OCI-LY1 (cell line): ENCODE measurements at regions not wholly inside any gene's neighbourhood (a gene's known extent, or its start where the extent isn't known, plus 50 kb on each side); places are given as distances from the start of the nearest gene placed in this dataset.

Experiments
- H2AFZ ChIP-seq: fragments of 200-600 bp; sonication (generic), shearing (Covaris generic); 2 replicates; pipeline ENCODE4 v1.6.0; 2014; ENCODE audit warnings: antibody characterized with exemption, mild to moderate bottlenecking, low read length
- H3F3A ChIP-seq: fragments of 200-600 bp; sonication (generic), shearing (Covaris generic); 2 replicates; pipeline ENCODE4 v1.6.0; 2014; ENCODE audit warnings: mild to moderate bottlenecking, antibody characterized with exemption, low read length, moderate library complexity; ENCODE audit not compliant: insufficient read depth
- H3K27ac ChIP-seq: fragments of 200-600 bp; sonication (generic); 2 replicates; pipeline ENCODE4 v1.5.1; 2014; ENCODE audit warnings: low read length, mixed run types, mild to moderate bottlenecking, low read depth; ENCODE audit not compliant: poor library complexity, severe bottlenecking
- H3K27me3 ChIP-seq: fragments of 200-600 bp; sonication (generic); 2 replicates; pipeline ENCODE4 v1.6.0; 2014; ENCODE audit warnings: antibody characterized with exemption, mild to moderate bottlenecking, low read length, moderate library complexity; ENCODE audit not compliant: insufficient read depth
- H3K36me3 ChIP-seq: fragments of 200-600 bp; sonication (generic); 2 replicates; pipeline ENCODE4 v1.6.1; 2014; ENCODE audit warnings: mild to moderate bottlenecking, antibody characterized with exemption, low read length, moderate library complexity, mixed read lengths; ENCODE audit not compliant: insufficient read depth
- H3K4me1 ChIP-seq: fragments of 200-600 bp; sonication (generic); 2 replicates; pipeline ENCODE4 v1.5.1; 2014; ENCODE audit warnings: mild to moderate bottlenecking, low read length, moderate library complexity; ENCODE audit not compliant: insufficient read depth, severe bottlenecking
- H3K4me2 ChIP-seq: fragments of 200-600 bp; sonication (generic), shearing (Covaris generic); 2 replicates; pipeline ENCODE4 v1.6.1; 2014; ENCODE audit warnings: low read length
- H3K4me3 ChIP-seq: fragments of 200-600 bp; sonication (generic); 2 replicates; pipeline ENCODE4 v1.5.1; 2014; ENCODE audit warnings: low read length, low read depth, mild to moderate bottlenecking, mixed read lengths; ENCODE audit not compliant: poor library complexity, severe bottlenecking
- H3K79me2 ChIP-seq: fragments of 200-600 bp; shearing (Covaris generic); 2 replicates; pipeline ENCODE4 v1.6.1; 2016; ENCODE audit warnings: mixed run types, low read length, mixed read lengths; ENCODE audit not compliant: insufficient read depth
- H3K9ac ChIP-seq: fragments of 200-600 bp; sonication (generic), shearing (Covaris generic); 2 replicates; pipeline ENCODE4 v1.6.1; 2014; ENCODE audit warnings: mild to moderate bottlenecking, low read length, mixed read lengths
- H3K9me2 ChIP-seq: fragments of 200-600 bp; sonication (generic), shearing (Covaris generic); 2 replicates; pipeline ENCODE4 v1.6.1; 2014; ENCODE audit warnings: low read depth, mild to moderate bottlenecking, low read length, mixed read lengths
- H3K9me3 ChIP-seq: fragments of 200-600 bp; shearing (Covaris generic); 2 replicates; pipeline ENCODE4 v1.6.1; 2014; ENCODE audit warnings: low read length, mixed read lengths
- H4K20me1 ChIP-seq: fragments of 200-600 bp; sonication (generic), shearing (Covaris generic); 2 replicates; pipeline ENCODE4 v1.6.0; 2016; ENCODE audit warnings: mild to moderate bottlenecking, low read length; ENCODE audit not compliant: insufficient read depth
- EZH2 ChIP-seq: fragments of 200-600 bp; sonication (generic), shearing (Covaris generic); IDR thresholded peaks from 2 replicates; pipeline ENCODE4 v1.8.0; 2017; ENCODE audit warnings: borderline replicate concordance, mixed run types, mild to moderate bottlenecking, antibody characterized with exemption, low read length, moderate library complexity, mixed read lengths
- TF ChIP-seq, protein P1 (sequence below): fragments of 200-600 bp; sonication (generic), shearing (Covaris generic); IDR thresholded peaks from 2 replicates; pipeline ENCODE4 v1.5.1; 2017; ENCODE audit warnings: mild to moderate bottlenecking, antibody characterized with exemption, low read length, moderate library complexity, mixed read lengths

- no peaks in the 10 kb centered on the region for H3K9me3 ChIP-seq
- H3K4me3 ChIP-seq, result no peak overlapping the region
- H3K9me2 ChIP-seq, result no peaks in the 10 kb centered on the region
- H3K36me3 ChIP-seq, result no peaks in the 10 kb centered on the region
- TF ChIP-seq, protein P1, sequence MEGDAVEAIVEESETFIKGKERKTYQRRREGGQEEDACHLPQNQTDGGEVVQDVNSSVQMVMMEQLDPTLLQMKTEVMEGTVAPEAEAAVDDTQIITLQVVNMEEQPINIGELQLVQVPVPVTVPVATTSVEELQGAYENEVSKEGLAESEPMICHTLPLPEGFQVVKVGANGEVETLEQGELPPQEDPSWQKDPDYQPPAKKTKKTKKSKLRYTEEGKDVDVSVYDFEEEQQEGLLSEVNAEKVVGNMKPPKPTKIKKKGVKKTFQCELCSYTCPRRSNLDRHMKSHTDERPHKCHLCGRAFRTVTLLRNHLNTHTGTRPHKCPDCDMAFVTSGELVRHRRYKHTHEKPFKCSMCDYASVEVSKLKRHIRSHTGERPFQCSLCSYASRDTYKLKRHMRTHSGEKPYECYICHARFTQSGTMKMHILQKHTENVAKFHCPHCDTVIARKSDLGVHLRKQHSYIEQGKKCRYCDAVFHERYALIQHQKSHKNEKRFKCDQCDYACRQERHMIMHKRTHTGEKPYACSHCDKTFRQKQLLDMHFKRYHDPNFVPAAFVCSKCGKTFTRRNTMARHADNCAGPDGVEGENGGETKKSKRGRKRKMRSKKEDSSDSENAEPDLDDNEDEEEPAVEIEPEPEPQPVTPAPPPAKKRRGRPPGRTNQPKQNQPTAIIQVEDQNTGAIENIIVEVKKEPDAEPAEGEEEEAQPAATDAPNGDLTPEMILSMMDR, result no peak
- TF ChIP-seq EZH2, result no peak
- H3F3A ChIP-seq, result no peaks in the 10 kb centered on the region
- H3K4me2 ChIP-seq, result no peak overlapping the region
- H3K27me3 ChIP-seq, result peaks cover 9% of the 10 kb centered on the region; the same call in 1 of the 2 replicates
- H3K9ac ChIP-seq, result no peak overlapping the region
- no peaks in the 10 kb centered on the region for H4K20me1 ChIP-seq
- no peaks in the 10 kb centered on the region for H3K4me1 ChIP-seq
- no peaks in the 10 kb centered on the region for H3K79me2 ChIP-seq
- no peak overlapping the region for H3K27ac ChIP-seq
- no peak overlapping the region for H2AFZ ChIP-seq
These were observed 72.4 kb upstream of the IFNAR2 start for GRCh38 chr21:33157303-33157702.

DNA sequence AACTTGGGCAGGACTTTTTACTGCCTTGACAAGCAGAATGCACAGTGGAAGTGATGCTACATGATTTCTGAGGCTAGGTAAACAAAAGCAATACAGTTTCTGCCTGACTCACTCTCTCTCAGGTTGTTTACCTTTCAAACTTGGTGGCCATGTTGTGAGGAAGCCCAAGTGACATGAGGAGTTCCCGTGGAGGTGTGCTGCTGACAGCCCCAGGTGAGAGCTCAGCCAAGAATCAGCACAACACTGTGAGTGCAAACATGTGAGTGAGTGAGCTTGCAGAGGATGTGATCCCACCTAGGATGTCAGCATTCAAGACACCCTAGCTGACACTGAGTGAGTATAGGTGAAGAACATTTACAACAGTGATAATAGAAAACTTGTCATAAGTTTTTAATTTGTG lies 71.1 kb upstream of the IFNAR2 start:
- H4K20me1 ChIP-seq, result no peaks in the 10 kb centered on the region
- no peaks in the 10 kb centered on the region for H3K9me3 ChIP-seq
- H3K9ac ChIP-seq, result no peak overlapping the region
- no peak overlapping the region for H3K4me2 ChIP-seq
- H3K4me3 ChIP-seq, result no peak overlapping the region
- H3K36me3 ChIP-seq, result no peaks in the 10 kb centered on the region
- TF ChIP-seq, protein P1, result no peak
- no peak for TF ChIP-seq EZH2
- H2AFZ ChIP-seq, result no peak overlapping the region
- H3F3A ChIP-seq, result no peaks in the 10 kb centered on the region
- H3K79me2 ChIP-seq, result no peaks in the 10 kb centered on the region
- no peak overlapping the region for H3K27ac ChIP-seq
- no peaks in the 10 kb centered on the region for H3K9me2 ChIP-seq
- peaks cover 9% of the 10 kb centered on the region; the same call in 1 of the 2 replicates for H3K27me3 ChIP-seq
- H3K4me1 ChIP-seq, result no peaks in the 10 kb centered on the region

DNA sequence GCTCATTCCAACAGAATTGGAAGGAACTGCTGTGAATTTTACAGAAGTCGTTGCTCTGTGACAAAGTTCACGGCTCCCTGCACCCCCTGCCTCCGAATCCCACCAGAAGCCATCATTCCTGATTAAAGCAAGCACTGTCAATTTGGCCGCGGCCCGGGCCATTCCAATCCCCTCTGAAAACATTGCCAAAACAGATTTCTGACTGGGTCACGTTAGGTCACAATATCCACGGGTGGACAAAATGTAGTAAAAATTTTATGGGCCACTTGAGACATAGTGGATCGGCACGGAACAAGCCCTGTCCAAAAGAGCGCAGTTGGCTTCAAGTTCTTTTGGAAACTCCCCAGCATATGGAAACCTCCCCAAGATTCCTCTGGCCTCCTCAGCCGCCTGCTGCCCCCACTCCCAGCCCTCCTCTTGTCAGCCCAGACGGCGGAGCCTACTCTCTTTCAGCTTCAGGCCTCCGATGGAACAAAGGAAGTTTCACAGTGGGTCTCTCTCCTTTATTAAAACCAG lies 67.2 kb upstream of the IFNAR2 start:
- Histone ChIP-seq H3K4me2 (no peak overlapping the region), H3K9me3 (no peaks in the 10 kb centered on the region), H2AFZ (no peak overlapping the region), H4K20me1 (no peaks in the 10 kb centered on the region), H3F3A (no peaks in the 10 kb centered on the region), H3K79me2 (no peaks in the 10 kb centered on the region), H3K27ac (no peak overlapping the region), H3K27me3 (peaks cover 9% of the 10 kb centered on the region; the same call in 1 of the 2 replicates), H3K4me3 (no peak overlapping the region), H3K9ac (no peak overlapping the region), H3K36me3 (no peaks in the 10 kb centered on the region), H3K9me2 (no peaks in the 10 kb centered on the region), H3K4me1 (no peaks in the 10 kb centered on the region)
- no peak for TF ChIP-seq EZH2

GRCh38 chr21:33168886-33169285 lies 60.9 kb upstream of the IFNAR2 start:
- Histone ChIP-seq H3K27me3 (peaks cover 3% of the 10 kb centered on the region; the same call in 1 of the 2 replicates), H4K20me1 (no peaks in the 10 kb centered on the region), H3K9ac (no peak overlapping the region), H3F3A (no peaks in the 10 kb centered on the region), H3K9me2 (no peaks in the 10 kb centered on the region), H3K4me3 (no peak overlapping the region), H3K4me1 (no peaks in the 10 kb centered on the region), H3K79me2 (no peaks in the 10 kb centered on the region), H3K9me3 (no peaks in the 10 kb centered on the region; the same call in 1 of the 2 replicates), H3K36me3 (no peaks in the 10 kb centered on the region), H3K4me2 (no peak overlapping the region), H2AFZ (no peak overlapping the region), H3K27ac (no peak overlapping the region)
- TF ChIP-seq, protein P1, result no peak
- TF ChIP-seq EZH2, result no peak
